Nucleus accumbens (tissue), 56 donors: ENCODE measurements at regions not wholly inside any gene's neighbourhood (a gene's known extent, or its start where the extent isn't known, plus 50 kb on each side); places are given as distances from the start of the nearest gene placed in this dataset.
"Not testable (repeated sequence)": the region's sequence is repeated elsewhere in the genome, so short reads cannot be mapped to it uniquely, and the experiment has no call there.

Experiments
- DNase-seq, 56 donors: peaks; one replicate each; lab custom pipeline; 2025; lab: John Stamatoyannopoulos, UW

DNA sequence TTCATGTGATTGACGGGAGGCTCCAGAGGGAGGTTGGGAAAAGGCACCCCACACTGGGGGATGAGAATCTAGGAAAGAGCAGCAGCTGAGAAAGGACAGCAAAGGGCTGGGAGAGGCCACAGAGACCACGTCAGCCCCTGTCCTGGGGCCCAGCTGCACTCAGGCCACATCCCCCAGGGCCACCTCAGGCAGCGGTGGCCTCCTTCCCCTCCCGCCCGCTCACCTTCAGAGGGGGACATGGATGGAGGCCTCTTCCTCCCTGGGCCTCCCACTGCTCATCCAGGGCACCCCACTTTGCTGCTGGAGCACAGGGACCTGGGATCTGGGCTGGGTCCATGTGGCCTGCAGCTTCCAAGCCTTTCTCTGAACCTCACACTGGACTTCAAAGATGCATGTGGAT lies 199.8 kb upstream of the HDAC4 start:
- no peak for DNase-seq

DNA sequence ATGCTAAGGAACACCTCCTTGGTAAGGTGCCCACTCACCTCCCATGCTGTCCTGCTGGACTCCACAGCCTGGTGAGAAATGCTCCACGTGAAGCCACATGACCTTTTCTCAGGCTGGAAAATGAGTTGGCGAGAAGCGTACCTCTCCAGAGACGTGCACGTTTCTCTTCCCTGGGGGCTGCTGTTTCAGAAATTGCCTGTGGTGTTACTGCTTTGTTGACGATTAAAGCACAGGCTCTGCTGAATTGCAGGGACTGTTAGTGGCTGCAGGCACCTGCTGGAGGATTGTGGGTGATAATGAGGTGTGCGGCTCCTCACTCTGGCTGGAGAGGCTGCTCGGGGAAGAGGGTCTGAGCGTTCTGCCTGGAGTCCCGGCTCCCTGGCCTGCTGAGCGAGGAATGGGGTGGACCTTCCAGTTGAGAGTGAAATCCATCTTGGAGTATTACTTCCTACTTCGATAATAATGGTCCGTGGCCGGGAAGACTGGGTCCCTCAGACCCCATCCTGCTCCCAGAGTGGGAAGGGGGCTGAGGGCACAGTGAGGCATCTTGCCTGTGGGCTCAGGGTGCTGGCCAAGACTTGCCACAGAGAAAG lies 199.3 kb upstream of the HDAC4 start:
- DNase-seq, result no peak

DNA sequence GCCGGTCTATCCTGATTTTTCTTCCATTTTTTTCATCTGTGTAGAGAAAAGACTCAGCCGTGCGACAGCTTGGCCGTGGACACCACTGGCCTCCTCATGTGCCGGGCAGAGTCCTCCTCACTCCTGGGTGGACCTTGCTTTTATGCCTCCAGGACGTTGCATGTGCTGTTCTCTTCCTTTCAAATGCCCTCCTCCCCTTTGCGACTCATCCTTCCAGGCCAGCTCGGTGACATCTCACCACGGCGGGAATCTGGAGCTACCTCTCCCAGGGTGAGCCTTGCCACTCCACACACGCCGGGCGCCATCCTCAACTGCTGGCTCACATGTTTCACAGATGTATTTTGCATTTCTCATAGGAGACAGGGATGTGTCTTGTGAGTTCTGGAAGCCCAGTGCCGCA lies 198.5 kb upstream of the HDAC4 start:
- no peak for DNase-seq

DNA sequence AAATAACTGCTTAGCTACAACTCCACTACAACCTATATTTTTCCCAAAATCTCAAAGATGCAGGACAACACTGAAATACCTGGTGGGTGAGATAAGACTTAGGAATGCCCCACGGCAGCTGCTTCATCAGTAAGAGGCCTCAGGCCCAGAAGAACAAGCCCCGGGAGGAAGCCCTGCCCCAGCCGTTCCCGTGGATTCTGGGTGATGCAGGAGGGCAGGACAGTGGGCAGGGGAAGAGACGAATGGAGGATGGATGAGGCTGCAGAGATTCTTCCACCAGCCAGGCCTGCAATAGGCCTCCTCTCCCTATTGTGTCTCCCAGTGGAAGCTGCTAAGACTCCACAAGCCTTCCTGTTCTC lies 197.9 kb upstream of the HDAC4 start:
- DNase-seq, result no peak

DNA sequence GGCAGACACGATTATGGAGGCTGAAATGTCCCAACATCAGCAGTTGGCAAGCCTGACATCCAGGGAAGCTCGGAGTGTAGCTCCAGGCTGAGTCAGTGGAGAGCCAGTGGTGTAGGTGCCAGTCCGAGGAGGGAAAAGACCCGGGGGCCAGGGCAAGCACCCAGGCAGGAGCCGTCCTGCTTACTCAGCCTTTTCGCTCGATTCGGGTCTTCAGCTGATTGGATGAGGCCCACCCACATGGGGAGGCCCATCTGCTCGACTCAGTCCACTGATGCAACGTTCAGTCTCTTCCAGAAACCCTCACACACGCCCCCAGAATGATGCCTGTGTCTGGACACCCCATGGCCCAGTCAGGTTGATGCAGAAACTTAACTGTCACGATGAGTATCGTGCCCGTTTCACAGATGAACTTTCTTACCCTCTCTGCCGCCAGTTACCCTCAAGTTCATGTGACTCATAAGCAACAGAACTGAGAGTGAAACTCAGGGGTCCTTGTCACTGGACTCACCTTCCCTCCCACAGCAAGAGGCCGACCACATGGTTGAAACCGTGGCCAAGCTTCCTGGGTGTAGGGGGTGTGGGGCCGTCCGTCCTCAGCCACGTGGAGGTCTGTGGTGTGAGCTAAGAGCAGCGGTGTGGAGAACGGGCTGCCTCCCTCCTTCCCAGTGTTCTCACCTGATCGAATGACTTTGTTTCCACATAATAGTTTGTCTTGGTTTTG lies 197.4 kb upstream of the HDAC4 start:
- no peak for DNase-seq

DNA sequence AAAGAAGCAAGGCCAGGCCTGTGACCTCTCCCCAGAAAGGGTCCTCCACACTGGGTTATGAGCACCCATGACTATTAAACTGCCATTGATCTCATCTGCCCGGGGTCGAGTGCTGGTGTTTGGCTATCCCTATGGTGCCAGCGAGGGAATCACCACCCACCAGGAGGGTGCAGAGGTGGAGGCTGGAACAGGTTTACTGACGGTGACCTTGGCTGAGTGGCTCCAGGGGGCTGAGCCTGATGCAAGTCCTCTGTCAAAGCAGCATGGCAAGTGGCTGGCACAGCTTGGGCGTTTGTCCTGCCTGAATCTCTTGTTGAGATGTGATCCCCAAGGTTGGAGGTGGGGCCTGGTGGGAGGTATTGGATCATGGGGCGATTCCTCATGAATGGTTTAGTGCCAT lies 196.4 kb upstream of the HDAC4 start:
- no peak for DNase-seq

DNA sequence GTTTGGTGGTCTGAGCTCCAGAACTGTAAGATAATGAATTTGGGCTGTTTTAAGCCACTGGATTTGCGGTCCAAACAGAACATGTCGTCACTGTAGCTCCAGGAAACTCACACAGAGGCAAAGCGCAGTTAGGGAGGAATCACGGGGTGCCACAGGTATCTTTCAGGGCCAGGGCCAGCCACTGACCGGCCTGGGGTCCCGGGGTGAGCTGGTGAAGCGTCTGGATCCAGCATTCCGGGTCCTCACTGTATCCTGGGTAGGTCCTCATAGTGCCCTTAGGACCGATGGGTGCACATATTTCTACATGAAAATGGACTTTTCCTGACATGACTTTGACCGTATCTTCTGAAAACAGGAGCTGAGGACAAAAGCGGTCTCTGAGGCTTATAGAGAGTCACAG lies 196.0 kb upstream of the HDAC4 start:
- no peak for DNase-seq

DNA sequence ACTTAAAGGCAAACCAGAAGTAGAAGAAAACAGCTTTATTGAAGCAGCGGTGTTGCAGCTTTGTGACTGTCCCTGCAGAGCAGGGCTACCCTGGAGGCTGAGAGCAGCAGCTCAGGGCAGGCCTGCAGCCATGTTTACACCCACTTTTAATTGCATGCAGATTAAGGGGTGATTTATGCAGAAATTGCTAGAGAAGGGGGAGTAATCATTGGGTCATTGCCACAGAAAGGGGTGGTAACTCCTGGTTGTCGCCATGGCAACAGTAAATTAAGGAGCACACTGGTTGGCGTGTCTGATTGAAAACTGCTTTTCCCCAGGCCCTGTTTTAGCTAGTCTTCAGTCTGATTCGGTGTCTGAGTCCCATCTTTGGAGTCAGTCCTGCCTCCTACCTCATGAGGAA lies 195.4 kb upstream of the HDAC4 start:
- DNase-seq, result no peak

DNA sequence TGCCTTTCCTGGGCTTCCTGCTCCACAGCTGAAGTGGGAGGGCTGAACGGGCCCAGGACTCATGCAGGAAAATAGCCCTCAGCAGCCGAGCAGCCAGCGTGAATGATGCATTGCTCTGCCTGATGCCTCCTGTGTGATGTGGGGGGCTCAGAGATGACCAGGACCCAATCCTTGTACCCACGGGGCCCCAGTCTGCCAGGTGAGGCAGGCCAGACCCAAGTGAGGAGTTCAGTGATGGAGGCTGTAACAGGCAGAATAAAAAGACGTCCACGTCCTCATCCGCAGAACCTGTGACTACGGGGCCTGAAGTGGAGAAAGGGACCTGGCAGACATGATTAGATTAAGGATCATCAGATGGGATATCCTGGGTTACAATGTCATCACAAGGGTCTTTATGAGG lies 194.9 kb upstream of the HDAC4 start:
- DNase-seq, result no peak

DNA sequence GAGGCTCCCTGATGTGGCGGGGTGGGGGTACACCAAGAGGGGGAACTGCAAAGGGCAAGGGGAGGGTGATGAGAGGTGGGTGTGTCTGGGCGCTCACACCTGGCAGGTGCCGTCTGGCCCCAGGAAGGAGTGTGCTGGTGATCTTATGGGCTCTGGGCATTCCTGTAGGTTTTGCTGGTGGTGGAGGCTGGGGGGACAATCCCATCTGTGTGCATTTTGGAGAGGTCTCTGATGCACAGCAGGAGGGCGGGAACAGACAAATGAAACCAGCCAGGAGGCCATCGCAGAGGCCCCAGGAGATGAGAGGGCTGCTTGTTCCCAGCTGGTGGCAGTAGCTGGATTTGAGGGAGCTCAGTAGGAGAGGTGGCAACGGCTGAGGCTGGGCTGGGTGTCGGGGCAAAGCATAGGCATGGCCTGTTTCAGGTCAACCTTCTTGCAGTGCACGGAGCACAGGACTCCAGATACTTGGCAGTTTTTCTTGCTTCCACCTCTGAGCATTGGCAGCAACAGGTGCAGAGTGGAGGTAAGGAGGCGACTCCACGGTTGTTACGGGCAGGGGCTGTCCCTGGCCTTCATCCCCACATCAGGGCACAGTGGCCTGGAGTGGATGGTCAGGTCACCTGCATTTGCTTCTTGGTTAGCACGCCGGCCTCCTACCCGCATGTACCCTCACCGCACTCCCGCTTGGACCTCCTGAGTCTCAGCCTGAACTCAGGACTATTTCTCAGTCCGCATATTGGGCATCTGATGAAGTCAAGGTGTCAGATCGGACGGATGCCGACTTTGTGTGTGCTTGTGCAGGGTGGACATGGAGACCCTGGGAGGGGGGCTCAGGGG lies 194.2 kb upstream of the HDAC4 start:
- no peak for DNase-seq

DNA sequence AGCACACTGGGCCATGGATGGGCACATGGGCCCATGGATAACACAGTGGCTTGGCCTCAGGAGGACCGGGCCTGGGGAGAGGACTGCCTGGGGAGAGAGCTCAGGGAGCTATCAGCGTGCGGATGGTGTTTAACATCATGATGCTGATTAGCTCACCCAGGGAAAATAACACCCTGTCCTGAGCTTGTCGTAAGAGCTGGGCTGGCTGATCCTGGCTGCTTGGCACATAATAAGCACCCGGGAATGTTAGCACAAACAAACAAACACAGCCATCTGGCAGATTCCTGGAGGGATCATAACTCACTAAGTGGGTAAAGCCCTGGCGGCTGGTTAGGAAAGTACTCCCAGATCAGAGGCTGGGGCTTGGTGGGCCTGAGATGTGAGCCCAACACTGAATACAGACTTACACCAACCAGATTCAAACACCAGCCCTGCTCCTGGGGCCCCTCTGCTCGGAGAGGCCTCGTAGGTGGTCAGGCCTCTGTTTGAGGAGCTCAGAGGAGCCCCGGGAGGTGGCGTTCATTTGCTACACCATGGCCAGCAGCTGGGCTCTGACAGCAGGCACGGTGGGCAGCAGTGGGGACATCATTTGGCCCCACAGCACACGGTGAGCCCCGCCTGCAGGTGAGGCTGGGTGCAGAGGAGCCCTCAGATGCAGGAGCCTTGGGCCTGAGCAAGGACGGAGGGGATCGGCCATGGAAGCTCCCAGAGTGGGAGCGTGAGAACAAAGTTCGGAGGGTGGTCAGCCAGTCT lies 193.4 kb upstream of the HDAC4 start:
- no peak for DNase-seq

DNA sequence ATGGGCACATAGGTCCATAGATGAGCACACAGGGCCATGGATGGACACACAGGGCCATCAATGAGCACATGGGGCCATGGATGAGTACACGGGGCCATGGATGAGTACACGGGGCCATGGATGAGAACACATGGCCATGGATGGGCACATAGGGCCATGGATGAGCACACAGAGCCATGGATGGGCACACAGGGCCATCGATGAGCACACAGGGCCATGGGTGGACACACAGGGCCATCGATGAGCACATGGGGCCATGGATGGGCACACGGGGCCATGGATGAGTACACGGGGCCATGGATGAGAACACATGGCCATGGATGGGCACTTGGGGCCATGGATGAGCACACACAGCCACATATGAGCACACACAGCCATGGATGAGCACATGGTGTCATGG lies 192.6 kb upstream of the HDAC4 start:
- DNase-seq, result no peak

DNA sequence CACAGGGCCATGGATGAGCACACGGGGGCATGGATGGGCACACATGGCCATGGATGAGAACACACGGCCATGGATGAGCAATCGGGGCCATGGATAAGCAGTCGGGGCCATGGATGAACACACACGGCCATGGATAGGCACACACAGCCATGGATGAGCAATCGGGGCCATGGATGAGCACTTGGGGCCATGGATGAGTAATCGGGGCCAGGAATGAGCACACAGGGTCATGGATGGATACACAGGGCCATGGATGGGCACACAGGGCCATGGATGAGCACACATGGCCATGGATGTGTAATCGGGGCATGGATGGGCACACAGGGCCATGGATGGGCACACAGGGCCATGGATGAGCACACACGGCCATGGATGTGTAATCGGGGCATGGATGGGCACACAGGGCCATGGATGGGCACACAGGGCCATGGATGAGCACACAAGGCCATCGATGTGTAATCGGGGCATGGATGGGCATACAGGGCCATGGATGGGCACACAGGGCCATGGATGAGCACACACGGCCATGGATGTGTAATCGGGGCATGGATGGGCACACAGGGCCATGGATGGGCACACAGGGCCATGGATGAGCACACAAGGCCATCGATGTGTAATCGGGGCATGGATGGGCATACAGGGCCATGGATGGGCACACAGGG lies 191.9 kb upstream of the HDAC4 start:
- not testable (repeated sequence) for DNase-seq

DNA sequence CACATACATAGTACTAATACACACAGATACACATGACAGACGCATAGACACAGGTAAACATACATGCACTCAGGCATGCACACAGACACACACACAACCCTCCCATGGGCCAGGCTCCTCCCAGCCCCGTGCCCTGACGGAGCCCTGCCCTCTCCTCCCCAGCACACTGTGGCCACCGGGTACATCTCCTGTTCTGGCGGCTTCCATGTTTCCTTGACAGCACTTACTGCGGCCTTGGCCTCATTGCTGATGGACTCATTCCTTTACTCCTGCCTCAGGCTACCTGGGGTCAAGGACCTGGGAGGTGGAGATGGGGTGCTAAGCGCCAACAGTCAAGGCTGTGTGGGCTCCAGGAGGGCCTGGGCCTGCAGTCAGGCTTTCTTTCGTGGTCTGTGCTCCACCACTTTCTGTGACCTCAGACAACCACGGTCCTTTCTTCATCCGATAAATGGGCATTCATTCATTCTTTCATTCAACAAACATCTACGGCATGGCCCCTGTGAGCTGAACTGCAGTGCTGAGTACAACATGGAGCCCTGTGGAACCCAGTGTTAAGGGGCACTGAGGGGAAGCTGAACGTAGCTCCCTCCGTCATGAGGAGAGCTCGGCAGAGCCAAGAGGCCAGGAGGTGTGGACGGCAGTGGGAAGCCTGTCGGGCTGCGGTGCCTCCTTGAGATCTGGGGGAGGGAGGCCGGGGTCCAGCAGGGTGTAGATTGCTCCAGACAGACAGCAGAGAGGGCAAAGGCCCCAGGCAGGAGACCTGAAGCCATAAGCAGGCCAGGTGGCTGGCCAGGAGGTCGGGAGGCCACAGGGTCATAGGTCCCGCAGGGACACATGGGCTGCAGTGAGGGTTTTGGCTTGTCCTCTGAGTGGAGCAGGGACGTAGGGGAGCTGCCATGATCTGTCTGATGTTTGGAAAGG lies 190.4 kb upstream of the HDAC4 start:
- DNase-seq, result no peak

DNA sequence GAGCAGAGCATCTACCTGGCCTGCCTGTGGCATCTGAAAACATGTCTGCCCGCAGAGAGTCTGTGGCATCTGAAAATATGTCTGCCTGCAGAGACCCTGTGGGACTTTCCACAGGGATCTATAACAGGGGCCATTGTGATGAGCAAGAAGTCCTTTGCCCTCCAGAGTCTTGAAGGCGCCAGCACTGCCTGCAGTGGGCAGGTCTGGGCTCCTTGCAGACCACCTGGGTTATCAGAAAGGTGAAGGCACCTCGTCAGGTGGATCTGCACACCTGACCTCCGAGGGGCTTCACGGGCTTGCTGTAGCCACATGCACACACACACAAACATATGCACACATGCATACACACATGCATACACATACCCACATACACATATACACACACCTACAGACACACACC lies 189.5 kb upstream of the HDAC4 start:
- DNase-seq, result no peak

DNA sequence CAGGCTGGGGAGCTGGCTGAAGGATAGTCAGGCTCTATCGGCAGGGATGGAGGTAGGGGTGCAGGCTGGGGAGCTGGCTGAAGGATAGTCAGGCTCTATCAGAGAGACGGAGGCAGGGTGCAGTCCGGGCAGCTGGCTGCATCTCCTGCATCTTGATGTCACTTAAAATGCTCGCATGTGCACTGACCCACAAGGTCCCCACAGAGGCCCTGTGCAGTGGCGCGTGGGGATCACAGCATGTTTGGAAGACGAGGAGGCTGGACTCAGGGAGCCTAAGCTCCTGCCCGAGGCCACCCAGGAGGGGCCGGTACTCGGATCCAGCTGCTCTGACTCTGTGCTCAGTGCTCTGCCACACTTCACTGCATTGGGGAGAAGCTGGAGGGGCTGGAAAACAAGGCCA lies 189.0 kb upstream of the HDAC4 start:
- no peak for DNase-seq

DNA sequence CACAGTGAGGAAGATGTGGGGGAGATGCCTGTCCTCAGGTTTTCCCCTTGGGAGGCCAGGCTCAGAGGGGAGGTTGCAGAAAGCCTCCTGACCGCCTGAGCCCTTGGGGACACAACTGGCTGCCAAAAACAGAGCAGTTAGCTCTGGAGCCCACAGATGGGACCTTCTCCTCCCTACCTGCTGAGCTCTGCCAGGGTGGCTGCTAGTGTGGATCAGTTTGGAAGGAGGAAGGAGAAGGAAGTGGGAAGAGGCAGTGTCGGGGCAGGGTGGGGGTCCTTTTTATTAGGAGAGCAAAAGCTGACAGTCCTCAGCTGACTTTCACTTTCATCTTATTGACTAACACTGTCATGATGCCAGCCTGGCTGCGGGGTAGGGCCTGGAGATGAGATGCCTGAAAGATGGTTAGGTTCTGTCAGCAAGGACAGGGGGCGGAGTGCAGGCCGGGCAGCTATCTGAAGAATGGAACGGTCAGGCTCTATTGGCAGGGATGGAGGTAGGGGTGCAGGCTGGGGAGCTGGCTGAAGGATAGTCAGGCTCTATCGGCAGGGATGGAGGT lies 188.5 kb upstream of the HDAC4 start:
- DNase-seq, result no peak

DNA sequence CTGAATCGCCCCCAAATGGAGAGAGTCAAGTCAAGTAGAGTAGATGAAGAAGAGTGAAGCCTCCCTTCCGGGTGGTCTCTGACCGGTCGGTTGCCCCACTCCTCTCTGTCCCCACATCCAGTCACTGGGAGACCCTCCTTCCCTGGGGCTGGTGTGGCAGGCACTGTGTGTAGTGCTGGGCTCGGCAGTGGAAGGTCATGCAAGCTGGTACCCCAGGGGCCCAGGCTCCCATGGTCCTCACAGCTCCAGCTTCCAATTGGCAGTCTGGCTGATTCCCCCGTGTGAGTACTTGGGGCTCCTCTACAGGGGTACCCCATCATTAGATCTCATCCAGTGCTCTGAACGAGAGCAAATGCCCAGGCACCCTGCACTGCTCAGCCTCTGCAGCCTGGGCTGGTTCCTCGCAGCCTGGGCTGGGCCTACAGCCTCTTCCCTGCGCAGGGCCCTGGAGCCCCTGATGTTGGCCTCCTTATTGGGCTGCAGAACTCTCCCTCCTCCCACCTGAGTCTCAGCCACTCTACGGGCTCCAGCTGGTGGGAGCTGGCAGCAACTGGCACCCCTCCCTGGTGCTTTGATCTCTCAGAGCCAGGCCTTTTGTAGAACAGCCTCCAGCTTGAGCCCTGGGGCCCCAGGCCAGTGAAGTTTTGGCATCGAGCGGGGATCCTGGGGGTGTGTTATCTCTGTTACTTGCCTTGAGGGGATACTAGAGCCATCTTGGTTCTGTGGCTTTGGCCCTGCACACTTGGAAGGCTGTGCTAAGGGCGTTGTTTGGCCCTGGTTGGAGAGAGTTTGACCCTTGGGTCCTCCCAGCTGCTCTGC lies 187.8 kb upstream of the HDAC4 start:
- DNase-seq, result no peak
